Stimulated activated CD8-positive, alpha-beta memory T cell treated with anti-CD3 and anti-CD28 coated beads, Interleukin-4, amount 100 ng/mL, for 24 hours (primary cell): ENCODE measurements at regions not wholly inside any gene's neighbourhood (a gene's known extent, or its start where the extent isn't known, plus 50 kb on each side); places are given as distances from the start of the nearest gene placed in this dataset.
"Not testable (repeated sequence)": the region's sequence is repeated elsewhere in the genome, so short reads cannot be mapped to it uniquely, and the experiment has no call there.

ENCODE experiments used
- DNase-seq: peaks from one replicate; pipeline ENCODE4 v3.0.0-alpha.2; 2020; ENCODE audit warnings: low read depth

DNA sequence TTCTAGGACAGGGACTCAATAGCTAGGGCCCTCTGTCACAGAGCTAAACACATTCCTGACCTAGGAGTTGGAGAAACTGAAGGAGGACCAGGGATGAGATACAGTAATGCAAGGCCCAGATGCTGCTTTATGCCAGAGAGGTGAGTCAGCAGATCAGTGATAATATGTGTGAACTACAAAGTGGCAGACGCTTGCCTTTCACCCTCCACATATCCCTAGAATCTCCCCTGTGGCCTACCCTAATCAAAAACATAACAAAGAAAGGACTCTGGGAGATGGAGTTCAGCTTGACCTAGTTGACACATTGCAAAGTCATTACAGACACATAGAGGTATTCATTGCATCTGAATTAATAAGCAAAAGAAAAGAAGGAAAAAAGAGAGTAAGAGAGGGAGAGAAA, 417.6 kb upstream of the DYNLRB2 start:
- DNase-seq = no peak

DNA sequence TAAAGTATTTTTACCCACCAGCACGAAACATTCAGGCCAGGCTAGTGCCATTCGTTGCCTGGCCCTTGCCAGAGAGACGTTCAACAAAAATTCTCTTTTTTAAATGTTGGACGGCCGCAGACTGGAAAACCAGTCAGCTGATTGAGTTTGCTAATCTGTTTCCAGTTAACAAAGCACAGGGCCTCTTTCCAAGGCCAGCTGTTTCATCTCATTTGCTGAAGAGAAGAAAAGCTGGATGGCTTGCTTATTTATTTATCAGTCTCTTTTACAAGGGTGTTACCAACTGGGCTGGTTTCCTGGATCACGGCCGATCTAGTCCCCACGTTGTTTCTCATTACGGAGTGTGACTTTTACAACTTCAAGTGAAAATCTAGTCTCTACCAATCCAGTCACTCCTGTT, 418.7 kb upstream of the DYNLRB2 start:
- no peak for DNase-seq

DNA sequence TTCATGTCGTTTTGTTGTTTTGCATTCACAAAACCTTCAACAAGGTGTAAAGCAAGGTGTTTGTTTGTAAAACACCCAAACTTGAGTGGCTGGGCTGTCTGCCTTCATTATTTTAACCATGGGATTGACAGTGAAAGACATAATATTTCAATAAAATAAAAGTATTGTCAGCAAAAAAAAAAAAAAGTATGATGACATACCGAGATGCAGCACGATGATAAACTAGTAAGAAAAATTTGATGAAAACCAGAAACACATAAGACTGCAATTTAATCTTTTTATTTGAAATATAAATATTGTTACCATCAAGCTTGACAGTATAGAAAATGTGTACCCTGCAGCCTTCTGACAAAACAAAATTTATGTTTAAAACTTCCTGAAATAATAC, 419.3 kb upstream of the DYNLRB2 start:
- DNase-seq = no peak

DNA sequence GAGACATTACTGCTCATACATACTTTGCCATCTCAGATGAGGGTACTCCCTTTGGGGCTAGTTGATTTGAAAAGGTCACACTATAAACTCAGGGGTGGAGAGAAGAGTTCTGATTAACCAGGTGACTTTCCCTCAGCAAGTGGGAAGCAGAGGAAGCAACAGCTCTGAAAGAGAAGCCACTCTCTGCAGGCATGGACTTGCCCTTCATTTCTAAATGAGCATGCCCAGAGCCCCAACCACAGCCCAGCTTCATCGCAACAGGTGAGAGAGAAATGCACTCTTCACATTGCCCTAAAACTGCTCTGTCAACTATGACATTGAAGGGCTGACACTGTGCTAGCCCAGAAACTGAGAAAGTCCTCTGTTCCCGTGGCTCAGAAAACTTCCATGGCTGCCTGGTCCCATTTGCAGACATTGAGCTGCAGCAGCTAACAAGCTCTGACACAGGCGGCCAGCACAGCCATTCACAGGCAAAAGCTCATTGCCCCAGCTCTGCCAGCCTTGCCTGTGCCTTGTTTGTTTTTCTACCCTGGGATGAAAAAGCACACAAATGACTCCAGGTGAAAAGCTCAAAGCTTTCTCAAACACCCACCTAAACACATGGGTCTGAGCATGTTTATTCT, 419.8 kb upstream of the DYNLRB2 start:
- no peak for DNase-seq

DNA sequence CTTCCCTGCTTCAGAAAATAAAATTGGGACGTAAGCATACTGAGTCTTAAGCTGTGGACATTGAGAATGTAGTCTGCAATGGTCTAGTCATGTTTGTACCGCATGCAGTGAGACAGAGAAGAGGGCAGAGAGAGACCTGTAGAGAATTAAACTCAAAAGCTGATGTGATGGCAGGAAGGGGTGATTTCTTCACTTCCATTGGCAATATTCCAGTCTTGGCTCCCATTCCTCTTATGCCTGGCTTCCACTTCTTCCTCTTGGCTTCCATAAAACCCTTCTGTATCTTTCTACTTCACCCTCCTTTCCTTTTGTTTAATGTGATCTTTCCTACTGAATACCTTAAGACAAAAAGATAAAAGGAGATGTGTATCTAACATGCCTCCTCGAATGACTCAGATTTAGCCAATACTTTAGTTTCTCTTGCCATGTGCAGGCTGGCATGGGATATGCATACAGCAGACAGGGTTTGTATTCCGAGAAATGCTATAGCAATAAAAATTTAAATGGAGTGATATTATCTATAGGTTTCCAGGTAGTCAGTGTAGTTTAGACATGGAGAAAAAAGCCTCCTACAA, 423.1 kb upstream of the DYNLRB2 start:
- DNase-seq = no peak

DNA sequence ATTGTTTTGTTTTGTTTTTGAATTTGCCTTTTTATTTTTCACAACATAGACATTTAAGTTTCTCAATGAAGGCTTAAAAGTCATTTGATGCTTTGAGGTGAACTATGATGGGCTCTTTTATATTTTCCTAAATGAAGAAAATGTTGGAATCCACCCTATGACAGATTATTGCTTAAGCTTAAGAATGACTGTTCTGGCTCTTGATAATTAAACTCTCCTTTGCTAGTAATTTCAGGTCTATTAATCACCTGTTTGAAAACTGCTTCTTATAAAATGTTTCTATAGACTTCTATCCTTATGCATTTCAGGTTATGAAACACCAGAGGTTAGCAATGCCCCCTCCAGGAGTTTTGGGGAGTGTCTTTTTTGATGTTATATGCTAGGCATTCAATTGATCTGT, 424.1 kb upstream of the DYNLRB2 start:
- no peak for DNase-seq

DNA sequence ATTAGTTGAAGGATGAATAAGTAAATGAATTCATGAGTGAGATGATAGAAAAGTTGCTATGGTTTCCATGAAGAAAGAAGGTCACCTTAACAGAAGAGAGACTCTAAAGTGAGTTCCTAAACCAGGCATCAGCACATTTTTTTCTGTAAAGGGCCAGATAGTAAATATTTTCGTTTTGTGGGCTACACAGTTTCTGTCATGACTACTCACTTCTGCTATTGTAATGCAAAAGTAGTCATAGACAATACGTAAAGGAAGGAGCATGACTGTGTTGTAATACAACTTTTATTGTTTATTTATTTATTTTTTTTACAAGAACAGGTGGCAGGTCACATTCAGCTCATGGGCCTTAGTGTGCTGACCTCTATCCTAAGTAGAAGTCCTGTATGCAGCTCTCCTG, 426.1 kb upstream of the DYNLRB2 start:
- DNase-seq = no peak

DNA sequence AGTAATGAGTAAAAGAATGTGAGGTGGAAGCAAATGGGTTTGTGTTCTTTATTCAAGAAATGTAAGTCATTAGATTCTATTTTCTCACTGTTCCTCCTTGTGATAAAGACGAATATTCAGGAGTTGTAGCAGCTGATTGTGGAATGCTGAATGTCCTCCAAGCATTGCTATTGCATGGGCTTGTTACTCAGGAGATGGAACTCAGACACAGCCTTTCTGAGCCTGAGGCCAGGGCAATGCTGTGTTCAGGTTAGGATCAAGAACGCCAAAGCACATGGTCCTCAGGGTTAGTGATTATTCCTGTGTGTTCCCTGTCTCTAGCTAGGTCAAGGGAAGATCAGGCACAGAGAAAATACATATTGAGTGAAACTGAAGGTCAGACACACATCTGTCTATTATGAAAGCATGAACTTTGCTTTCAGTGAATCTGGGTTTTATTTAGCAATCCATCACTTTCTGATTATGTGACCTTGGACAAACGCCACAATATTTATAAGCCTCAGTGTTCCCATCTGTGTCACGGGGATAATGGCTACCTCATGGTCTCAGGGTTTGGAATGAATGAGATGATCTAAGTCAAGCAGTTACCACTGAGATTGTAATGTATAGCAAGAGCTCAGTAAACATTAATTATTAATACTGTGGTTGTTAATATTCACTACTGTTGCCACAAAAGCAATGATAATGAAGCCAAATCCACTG, 426.8 kb upstream of the DYNLRB2 start:
- DNase-seq = no peak

DNA sequence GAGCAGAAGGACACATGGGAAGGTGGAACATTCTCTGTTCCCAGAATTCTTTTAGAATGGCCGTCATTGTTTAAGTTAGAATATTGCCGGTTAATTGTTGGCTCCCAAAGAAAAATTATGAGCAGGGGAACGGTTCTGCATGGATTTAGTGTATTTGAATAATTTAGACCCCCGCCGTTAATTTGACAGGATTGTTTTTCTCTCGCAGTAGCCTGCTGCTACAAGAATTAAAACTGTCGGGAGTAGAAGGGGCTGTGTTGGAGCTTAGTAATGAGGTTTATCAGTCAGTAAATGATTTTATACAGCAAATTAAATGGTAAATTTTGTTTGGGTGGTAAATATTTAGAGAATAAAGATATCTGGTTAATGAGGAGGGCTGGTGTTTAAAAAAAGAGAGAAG, 431.2 kb upstream of the DYNLRB2 start:
- no peak for DNase-seq

DNA sequence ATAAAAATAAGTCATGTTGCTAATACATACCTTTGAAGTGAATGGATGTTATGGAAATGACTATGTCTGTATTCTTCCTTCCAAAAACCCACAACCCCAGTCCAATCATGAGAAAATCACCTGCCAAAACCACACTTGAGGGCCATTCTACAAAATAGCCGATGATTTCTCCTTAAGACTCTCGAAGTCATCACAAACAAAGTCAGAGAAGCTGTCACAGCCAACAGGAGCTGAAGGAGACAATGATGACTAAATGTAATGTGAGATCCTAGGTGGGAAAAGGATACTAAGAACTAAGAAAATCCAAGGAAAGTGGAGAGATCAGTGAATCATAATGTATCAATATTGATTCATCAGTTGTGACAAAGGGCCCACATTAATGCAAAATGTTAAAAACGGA, 432.9 kb upstream of the DYNLRB2 start:
- no peak for DNase-seq

DNA sequence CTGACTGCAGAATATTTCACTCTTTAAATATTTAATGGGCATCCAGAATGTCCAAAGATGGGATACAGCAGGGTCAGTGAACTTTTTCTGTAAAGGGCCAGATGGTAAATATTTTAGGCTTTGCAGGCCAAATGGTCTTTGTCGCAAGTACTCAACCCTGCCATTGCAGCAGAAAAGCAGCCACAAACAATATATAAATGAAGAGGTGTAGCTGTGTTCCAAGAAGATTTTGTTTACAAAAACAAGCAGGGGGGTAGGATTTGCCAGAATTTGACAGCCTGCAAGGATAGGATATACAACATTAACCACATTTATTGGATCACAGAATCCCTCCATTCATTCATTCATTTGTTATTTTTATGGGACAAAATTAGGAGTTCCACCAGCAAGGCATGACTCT, 435.0 kb upstream of the DYNLRB2 start:
- no peak for DNase-seq

DNA sequence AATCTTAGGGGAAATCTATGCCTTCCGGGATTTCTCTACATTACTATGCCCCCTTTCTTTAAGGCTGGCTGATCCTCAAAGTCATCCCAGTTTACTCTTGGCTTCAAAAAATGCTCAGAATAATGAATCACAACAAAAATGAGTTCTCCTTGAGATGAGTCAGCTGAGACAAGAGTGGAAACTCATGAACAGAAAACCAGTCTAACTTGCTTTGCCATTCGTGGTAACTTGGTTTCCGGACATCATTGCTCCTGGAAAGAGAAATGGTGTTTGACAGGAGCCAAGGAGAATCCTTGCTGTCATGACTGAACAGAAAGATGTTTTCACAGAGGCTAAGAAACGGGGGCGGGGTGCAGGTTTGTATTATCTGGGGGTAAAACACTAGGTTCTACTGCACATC, 435.6 kb upstream of the DYNLRB2 start:
- no peak for DNase-seq

DNA sequence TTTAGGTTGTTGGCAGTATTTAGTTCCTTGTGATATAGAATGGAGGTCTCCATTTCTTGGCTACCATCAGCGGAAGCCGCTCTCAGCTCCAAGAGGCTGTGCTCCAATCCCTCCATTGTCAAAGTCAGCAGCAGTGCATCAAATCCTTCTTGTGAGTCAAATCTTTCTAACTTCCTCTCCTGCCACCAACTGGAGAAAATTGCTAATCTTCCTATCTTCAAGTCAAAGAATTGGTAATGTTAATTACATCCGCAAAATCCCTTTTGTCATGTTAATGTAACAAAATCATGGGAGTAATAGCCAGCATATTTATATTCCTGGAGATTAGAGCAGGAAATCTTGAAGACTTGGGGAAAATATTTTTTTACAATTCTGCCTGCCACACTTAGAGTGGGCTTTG, 436.4 kb upstream of the DYNLRB2 start:
- DNase-seq = no peak

DNA sequence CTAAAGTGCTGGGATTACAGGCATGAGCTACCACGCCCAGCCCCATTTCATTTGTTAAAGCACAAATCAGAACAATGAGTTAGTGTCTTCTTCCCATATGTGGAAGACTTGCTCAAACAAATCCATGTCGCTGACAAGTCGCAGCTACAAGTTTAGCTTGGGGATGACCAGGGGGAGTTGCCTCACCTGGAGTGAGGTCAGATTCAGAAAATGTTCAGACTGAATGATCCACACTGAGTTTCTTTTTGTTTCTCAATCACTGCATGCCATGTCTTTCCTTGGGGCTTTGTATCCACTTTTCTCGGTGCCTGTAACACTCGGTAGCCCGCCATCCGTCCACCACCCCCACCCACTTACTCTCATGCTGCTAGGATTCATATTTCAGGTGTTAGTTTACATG, 437.3 kb upstream of the DYNLRB2 start:
- DNase-seq = no peak

DNA sequence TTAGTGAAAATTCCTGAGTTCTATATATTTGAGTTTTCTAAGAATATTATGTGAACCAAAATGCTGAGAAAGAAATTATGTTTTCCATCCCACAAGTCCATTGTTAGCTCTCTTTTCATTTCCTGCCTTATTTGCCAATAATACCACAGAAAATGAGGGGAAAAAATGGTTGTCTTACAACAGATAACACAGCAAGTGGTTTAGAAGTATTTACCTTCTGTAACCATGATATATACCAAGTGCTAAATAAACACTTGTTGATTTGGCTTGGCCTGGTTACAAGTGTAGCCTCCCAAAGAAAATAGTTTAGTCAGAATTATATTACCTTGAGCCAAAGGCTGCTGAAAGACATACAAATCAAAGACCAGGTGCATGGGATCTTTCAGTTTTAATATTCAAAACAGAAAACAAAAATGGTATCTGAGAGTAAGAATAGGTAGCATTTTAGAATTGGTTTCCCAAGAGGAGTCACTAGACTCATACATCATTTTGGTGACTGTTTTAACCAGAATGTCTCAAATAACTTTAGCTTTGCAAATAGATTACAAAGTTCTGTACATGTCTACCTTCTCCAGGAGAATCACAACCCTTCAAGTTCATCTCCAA, 439.8 kb upstream of the DYNLRB2 start:
- no peak for DNase-seq

DNA sequence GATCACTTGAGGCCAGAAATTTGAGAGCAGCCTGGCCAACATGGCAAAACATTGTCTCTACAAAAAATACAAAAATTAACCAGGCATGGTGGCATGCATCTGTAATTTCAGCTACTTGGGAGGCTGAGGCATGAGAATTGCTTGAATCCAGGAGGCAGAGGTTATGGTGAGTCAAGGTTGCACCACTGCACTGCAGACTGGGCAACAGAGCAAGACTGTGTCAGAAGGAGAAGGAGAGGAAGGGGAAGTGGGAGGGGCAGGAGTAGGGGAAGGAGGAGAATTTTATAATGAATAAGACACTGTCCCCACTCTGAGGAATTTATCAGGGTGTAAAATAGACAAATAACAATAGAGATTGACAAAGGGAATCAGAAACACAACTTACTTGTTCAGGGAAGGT, 440.6 kb upstream of the DYNLRB2 start:
- no peak for DNase-seq

DNA sequence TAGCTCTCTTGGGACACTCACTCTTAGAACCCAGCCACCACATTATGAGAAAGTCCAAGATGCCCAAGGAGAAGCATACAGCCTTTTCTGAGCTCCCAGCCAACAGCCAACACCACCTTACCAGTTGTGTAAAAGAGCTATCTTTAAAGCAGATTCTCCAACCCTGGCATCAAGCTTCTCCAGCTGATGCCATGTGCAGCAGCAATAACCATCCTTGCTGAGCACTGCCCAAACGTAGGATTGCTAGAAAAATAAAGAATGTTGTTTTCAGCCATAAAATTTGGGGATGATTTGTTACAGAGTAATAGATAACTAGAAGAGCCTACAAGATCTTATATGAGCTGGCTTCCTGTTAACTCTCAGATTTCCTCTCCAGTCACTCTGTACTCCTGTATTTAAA, 443.7 kb upstream of the DYNLRB2 start:
- DNase-seq = no peak

DNA sequence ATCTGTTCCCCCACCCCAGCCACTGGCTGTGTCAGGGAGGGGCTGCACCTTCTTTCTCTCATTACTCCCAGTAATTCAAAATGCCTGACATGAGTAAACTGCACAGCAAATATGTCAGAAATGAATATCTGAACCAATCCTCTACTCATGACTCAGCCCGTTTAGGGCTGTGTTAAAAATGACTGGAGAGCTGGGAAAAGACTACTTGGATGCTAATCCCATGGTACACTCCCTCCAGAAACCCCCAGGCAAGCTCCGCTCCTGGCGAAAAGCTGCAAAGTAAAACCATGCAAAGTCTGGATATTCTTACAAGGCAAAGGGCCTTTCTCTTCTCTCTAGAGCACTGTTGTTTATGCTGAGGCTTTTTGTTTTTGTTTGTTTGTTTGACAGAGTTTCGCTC, 448.1 kb upstream of the DYNLRB2 start:
- no peak for DNase-seq

DNA sequence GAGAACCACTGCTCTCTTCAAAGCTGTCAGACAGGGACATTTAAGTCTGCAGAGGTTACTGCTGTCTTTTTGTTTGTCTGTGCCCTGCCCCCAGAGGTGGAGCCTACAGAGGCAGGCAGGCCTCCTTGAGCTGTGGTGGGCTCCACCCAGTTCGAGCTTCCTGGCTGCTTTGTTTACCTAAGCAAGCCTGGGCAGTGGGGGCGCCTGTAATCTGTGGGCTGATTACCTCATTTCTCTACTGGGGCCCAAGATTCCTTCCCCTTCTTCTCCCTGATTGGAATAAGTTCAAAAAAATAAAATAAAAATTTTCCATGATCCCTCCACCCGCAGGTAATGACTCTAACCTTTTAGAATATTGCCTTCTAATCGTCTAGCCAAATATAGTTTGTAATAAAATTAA, 449.3 kb upstream of the DYNLRB2 start:
- DNase-seq = not testable (repeated sequence)

DNA sequence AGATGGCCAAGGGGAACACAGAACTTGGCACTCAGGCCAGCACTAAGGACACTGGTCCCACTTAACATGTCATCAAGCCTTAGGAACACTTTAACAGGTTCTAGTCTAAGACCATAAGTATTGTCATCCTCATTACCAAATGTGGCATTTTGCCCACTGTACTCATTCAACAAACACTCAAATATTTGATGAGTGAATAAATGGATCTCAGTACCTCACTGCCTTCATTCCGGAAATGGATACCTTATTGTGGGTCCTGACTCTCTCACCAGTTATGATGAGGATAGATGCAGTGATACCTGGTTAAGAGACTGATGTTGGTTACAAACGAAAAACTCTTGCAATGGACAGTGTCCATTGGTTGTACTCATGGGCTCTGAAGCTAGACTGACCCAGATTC, 455.2 kb upstream of the DYNLRB2 start:
- DNase-seq = no peak

DNA sequence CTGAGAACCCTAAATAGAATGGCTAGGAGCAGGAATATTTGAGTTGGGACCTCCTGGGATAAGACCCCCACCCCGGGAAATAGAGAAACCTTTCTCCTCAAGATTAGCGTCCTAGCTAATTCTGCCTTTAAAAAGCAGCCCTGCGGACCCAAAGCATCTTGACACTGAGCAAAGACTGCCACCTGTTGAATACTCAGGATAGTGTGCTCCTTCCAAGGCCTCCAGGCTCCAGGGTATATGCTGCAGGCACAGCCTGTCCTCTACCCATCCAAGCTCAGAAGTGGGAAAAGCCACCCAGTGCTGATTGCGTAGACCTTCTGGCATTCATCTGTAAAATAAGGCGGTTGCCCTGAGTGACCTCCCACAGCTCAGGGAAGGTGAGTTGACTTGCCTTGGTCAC, 456.2 kb upstream of the DYNLRB2 start:
- DNase-seq = no peak

DNA sequence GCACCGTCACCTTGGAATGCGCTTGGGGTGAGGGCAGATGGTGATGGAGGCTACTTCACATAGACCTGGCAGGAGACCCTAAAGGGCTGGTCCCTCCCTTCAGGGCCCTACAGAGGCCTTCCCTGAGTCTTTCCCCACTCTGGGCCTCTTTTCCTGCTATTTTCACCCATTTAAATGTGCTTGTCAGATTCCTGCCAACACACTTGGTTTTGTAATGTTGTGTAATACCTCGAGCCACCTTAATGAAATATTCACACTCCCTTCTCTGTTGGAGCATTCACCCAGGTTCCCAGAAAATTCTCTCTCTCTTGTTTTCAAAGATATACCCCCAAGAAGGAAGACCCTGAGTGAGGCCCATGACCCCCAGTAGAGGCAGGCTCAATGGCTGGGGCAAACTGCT, 456.6 kb upstream of the DYNLRB2 start:
- DNase-seq = no peak

DNA sequence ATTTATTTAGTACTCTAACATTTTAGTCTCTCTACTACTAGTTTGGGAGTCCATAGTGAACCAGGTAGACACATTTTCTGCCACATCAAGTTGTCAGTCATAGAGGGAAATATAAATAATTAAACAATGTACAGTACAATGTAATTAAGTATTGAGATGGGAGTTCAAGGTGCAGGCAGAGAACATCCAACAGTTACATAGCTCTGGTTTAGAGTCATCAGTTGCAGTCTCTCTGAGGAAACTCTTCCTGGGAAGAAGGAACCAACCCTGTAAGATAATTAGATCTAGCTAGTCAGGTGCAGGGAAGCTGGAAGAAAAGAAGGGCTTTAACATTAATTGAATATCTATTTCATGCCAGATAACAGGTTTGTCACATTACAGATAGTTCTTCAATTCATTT, 457.9 kb upstream of the DYNLRB2 start:
- no peak for DNase-seq

DNA sequence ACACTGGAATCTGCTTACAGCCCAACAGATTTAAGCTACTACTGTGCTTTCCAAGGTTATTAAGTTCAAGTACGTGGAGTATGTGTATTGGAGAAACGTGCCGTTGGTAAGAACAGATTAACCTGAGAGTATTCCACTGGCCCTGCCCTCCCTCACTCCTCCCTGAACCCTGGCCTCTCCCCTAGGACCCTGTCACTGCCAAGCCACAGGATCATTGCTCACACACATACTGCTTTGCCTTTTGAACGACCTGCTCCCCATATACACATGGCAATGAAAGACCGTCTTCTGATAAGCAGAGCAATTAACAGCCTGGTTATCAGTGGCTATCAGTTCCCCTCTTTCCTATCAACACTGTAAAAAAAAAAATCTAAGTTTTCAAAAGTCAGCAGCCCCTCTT, 458.9 kb upstream of the DYNLRB2 start:
- DNase-seq = no peak
